Right lobe of liver (tissue), 4 donors: ENCODE measurements at regions not wholly inside any gene's neighbourhood (a gene's known extent, or its start where the extent isn't known, plus 50 kb on each side); places are given as distances from the start of the nearest gene placed in this dataset.

ENCODE experiments used
- POLR2A ChIP-seq: fragments of 450-650 bp; IDR thresholded peaks from one replicate; pipeline ENCODE4 v1.6.1; 2017; ENCODE audit warnings: antibody characterized with exemption, mild to moderate bottlenecking
- TF ChIP-seq, protein P1 (sequence below), 4 donors: fragments of 200-600 bp in 3 of 4; fragments of 450-650 bp in 1 of 4; IDR thresholded peaks; one replicate each; pipeline versions ENCODE4 v1.5.1 to v1.8.0; 2016 to 2022; ENCODE audit warnings: antibody characterized with exemption in 4 of 4, mild to moderate bottlenecking in 2 of 4
- donor health status: DM: no; HTN: no; CAD: no.
- donor health status: DM: no; HTN: no; CAD: no.
- donor health status: DM: no; HTN: yes; CAD: no.

DNA sequence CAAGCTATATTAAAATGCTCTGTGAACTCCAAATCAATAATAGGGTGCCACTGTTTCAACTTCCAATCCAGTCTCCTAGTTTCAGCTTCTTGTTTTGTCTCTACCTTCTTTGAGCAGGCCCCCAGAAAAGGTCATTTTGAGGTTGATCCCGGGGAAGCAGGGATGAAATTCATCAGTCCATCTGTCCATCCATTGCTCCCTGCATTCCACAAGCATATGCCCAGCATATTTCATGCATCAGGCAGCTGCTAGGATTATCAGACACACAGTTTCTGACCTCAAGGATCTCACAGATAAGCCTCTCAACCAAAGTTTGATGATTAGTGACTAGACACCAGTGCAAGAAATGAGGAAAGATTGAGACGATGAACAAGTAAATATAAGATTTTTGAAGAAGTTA, 186.6 kb upstream of the PDE1C start:
- TF ChIP-seq, protein P1, sequence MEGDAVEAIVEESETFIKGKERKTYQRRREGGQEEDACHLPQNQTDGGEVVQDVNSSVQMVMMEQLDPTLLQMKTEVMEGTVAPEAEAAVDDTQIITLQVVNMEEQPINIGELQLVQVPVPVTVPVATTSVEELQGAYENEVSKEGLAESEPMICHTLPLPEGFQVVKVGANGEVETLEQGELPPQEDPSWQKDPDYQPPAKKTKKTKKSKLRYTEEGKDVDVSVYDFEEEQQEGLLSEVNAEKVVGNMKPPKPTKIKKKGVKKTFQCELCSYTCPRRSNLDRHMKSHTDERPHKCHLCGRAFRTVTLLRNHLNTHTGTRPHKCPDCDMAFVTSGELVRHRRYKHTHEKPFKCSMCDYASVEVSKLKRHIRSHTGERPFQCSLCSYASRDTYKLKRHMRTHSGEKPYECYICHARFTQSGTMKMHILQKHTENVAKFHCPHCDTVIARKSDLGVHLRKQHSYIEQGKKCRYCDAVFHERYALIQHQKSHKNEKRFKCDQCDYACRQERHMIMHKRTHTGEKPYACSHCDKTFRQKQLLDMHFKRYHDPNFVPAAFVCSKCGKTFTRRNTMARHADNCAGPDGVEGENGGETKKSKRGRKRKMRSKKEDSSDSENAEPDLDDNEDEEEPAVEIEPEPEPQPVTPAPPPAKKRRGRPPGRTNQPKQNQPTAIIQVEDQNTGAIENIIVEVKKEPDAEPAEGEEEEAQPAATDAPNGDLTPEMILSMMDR (IDR thresholded peaks at IDR 0.05), result no peak
- no peak for TF ChIP-seq POLR2A
